ENCODE measurements at regions not wholly inside any gene's neighbourhood (a gene's known extent, or its start where the extent isn't known, plus 50 kb on each side); places are given as distances from the start of the nearest gene placed in this dataset.

GRCh38 chr7:54811846-54812254 lies 52.8 kb upstream of the SEC61G start:
- TF ChIP-seq, protein P1, sequence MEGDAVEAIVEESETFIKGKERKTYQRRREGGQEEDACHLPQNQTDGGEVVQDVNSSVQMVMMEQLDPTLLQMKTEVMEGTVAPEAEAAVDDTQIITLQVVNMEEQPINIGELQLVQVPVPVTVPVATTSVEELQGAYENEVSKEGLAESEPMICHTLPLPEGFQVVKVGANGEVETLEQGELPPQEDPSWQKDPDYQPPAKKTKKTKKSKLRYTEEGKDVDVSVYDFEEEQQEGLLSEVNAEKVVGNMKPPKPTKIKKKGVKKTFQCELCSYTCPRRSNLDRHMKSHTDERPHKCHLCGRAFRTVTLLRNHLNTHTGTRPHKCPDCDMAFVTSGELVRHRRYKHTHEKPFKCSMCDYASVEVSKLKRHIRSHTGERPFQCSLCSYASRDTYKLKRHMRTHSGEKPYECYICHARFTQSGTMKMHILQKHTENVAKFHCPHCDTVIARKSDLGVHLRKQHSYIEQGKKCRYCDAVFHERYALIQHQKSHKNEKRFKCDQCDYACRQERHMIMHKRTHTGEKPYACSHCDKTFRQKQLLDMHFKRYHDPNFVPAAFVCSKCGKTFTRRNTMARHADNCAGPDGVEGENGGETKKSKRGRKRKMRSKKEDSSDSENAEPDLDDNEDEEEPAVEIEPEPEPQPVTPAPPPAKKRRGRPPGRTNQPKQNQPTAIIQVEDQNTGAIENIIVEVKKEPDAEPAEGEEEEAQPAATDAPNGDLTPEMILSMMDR (IDR thresholded peaks at IDR 0.05), result no peak
- TF ChIP-seq POLR2AphosphoS5 (IDR thresholded peaks at IDR 0.05) (no peak), EP300 (IDR thresholded peaks at IDR 0.05) (no peak)
